ENCODE measurements at regions not wholly inside any gene's neighbourhood (a gene's known extent, or its start where the extent isn't known, plus 50 kb on each side); places are given as distances from the start of the nearest gene placed in this dataset.

GRCh38 chr9:118230329-118230728, 526.1 kb downstream of the TLR4 start:
- Histone ChIP-seq H3K9me3 (ENCODE audit: control insufficient read depth, low read length) (no peaks in the 10 kb centered on the region), H3K27ac (ENCODE audit: low read depth, low read length, severe bottlenecking) (no peak overlapping the region), H3K36me3 (ENCODE audit: control insufficient read depth, insufficient read depth, low read length) (no peaks in the 10 kb centered on the region), H3K4me1 (ENCODE audit: control insufficient read depth, insufficient read depth, low read length, poor library complexity, severe bottlenecking) (no peaks in the 10 kb centered on the region), H3K4me3 (ENCODE audit: extremely low read depth, insufficient read depth, low read length, poor library complexity, severe bottlenecking) (no peak overlapping the region)
- 100% methylated on average over 1 of the region's 1 CpG; no CpG with 5 or more reads in 1 of the 2 experiments for WGBS, 2 experiments (ENCODE audit: insufficient coverage in 2 of 2)

- Histone ChIP-seq H3K4me1 (ENCODE audit: control insufficient read depth, insufficient read depth, low read length, poor library complexity, severe bottlenecking) (no peaks in the 10 kb centered on the region), H3K4me3 (ENCODE audit: extremely low read depth, insufficient read depth, low read length, poor library complexity, severe bottlenecking) (no peak overlapping the region), H3K27ac (ENCODE audit: low read depth, low read length, severe bottlenecking) (no peak overlapping the region), H3K36me3 (ENCODE audit: control insufficient read depth, insufficient read depth, low read length) (no peaks in the 10 kb centered on the region), H3K9me3 (ENCODE audit: control insufficient read depth, low read length) (no peaks in the 10 kb centered on the region)
- 80 to 88% methylated on average over 1 of the region's 1 CpG for WGBS, 2 experiments (ENCODE audit: insufficient coverage in 2 of 2)
Observed at GRCh38 chr9:118236625-118237024, 532.4 kb downstream of the TLR4 start.

- Histone ChIP-seq H3K4me1 (ENCODE audit: control insufficient read depth, insufficient read depth, low read length, poor library complexity, severe bottlenecking) (no peaks in the 10 kb centered on the region), H3K27ac (ENCODE audit: low read depth, low read length, severe bottlenecking) (no peak overlapping the region), H3K4me3 (ENCODE audit: extremely low read depth, insufficient read depth, low read length, poor library complexity, severe bottlenecking) (no peak overlapping the region), H3K9me3 (ENCODE audit: control insufficient read depth, low read length) (peaks cover 4% of the 10 kb centered on the region), H3K36me3 (ENCODE audit: control insufficient read depth, insufficient read depth, low read length) (no peaks in the 10 kb centered on the region)
Observed at GRCh38 chr9:118238139-118238538, 533.9 kb downstream of the TLR4 start.

GRCh38 chr9:118252027-118252426, 547.8 kb downstream of the TLR4 start:
- 100% methylated on average over 1 of the region's 2 CpGs; no CpG with 5 or more reads in 1 of the 2 experiments for WGBS, 2 experiments (ENCODE audit: insufficient coverage in 2 of 2)
- H3K36me3 ChIP-seq (ENCODE audit: control insufficient read depth, insufficient read depth, low read length) = no peaks in the 10 kb centered on the region
- H3K4me3 ChIP-seq (ENCODE audit: extremely low read depth, insufficient read depth, low read length, poor library complexity, severe bottlenecking) = no peak overlapping the region
- H3K4me1 ChIP-seq (ENCODE audit: control insufficient read depth, insufficient read depth, low read length, poor library complexity, severe bottlenecking) = no peaks in the 10 kb centered on the region
- no peak overlapping the region for H3K27ac ChIP-seq (ENCODE audit: low read depth, low read length, severe bottlenecking)
- H3K9me3 ChIP-seq (ENCODE audit: control insufficient read depth, low read length) = peaks cover 9% of the 10 kb centered on the region

DNA sequence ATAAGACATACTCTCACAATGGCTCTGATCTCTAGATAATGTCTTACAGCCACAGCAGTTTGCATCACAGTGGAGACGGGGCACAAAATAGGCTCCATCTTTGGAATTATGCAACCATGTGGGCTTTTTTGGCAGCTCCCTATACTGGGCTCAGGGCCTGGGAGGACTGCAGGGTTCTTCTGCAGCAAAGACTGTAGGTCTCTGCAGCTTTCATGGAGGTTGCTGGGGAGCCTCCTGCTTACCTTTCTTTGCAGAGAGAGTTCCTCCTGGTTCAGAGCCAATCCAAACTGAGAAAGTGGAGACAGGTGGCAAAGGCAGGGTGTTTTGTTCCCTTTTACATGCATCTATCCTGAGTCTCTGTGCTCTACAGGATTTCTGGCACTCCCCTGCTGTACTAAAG, 558.0 kb downstream of the TLR4 start:
- Histone ChIP-seq H3K4me3 (ENCODE audit: extremely low read depth, insufficient read depth, low read length, poor library complexity, severe bottlenecking) (no peak overlapping the region), H3K4me1 (ENCODE audit: control insufficient read depth, insufficient read depth, low read length, poor library complexity, severe bottlenecking) (no peaks in the 10 kb centered on the region), H3K9me3 (ENCODE audit: control insufficient read depth, low read length) (no peaks in the 10 kb centered on the region), H3K27ac (ENCODE audit: low read depth, low read length, severe bottlenecking) (no peak overlapping the region), H3K36me3 (ENCODE audit: control insufficient read depth, insufficient read depth, low read length) (no peaks in the 10 kb centered on the region)
- 70 to 78% methylated on average over 1 of the region's 1 CpG for WGBS, 2 experiments (ENCODE audit: insufficient coverage in 2 of 2)

DNA sequence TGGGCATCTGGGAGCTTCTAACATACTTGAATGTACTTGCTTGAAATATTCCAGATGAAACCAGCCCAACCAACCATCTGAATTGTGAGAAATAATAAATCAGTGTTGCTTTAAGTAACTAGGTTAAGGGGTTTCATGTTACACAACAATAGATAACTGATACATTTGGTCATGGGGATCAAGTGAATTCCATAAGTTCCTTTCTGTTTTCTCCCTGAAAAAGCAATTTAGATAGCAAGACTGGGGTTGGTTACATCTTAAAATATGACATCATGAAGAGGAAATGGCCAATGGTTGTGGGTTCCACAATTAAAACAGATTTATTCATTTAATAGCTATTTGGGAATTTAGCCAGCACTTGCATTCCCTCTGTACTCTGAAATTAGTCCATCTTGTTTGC, 559.7 kb downstream of the TLR4 start:
- H3K36me3 ChIP-seq (ENCODE audit: control insufficient read depth, insufficient read depth, low read length) = no peaks in the 10 kb centered on the region
- H3K9me3 ChIP-seq (ENCODE audit: control insufficient read depth, low read length) = no peaks in the 10 kb centered on the region
- no peak overlapping the region for H3K4me3 ChIP-seq (ENCODE audit: extremely low read depth, insufficient read depth, low read length, poor library complexity, severe bottlenecking)
- no peaks in the 10 kb centered on the region for H3K4me1 ChIP-seq (ENCODE audit: control insufficient read depth, insufficient read depth, low read length, poor library complexity, severe bottlenecking)
- no peak overlapping the region for H3K27ac ChIP-seq (ENCODE audit: low read depth, low read length, severe bottlenecking)

DNA sequence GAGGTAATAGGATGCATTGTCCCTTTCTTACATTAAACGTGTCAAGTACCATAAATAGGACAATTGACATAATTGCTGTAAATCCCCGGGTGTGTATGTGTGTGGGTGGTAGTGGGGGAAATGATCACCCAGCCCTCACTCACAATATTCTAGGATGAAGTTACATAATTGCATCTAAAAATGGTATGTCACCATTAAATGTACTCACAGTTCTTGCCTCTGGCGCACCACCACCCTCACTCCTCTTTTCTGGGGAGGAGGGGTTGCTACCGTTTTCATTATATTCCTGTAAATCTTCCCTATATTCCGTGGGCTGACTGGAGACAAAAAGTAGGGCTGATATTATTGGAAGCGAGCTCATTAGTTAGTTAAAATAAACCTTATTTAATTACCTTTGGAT, 563.8 kb downstream of the TLR4 start:
- Histone ChIP-seq H3K27ac (ENCODE audit: low read depth, low read length, severe bottlenecking) (no peak overlapping the region), H3K9me3 (ENCODE audit: control insufficient read depth, low read length) (no peaks in the 10 kb centered on the region), H3K36me3 (ENCODE audit: control insufficient read depth, insufficient read depth, low read length) (no peaks in the 10 kb centered on the region), H3K4me1 (ENCODE audit: control insufficient read depth, insufficient read depth, low read length, poor library complexity, severe bottlenecking) (no peaks in the 10 kb centered on the region), H3K4me3 (ENCODE audit: extremely low read depth, insufficient read depth, low read length, poor library complexity, severe bottlenecking) (no peak overlapping the region)
- no CpG with 5 or more reads among the region's 6 CpGs for WGBS, 2 experiments (ENCODE audit: insufficient coverage in 2 of 2)

- Histone ChIP-seq H3K4me1 (ENCODE audit: control insufficient read depth, insufficient read depth, low read length, poor library complexity, severe bottlenecking) (no peaks in the 10 kb centered on the region), H3K4me3 (ENCODE audit: extremely low read depth, insufficient read depth, low read length, poor library complexity, severe bottlenecking) (no peak overlapping the region), H3K9me3 (ENCODE audit: control insufficient read depth, low read length) (no peaks in the 10 kb centered on the region), H3K36me3 (ENCODE audit: control insufficient read depth, insufficient read depth, low read length) (no peaks in the 10 kb centered on the region), H3K27ac (ENCODE audit: low read depth, low read length, severe bottlenecking) (no peak overlapping the region)
- 88 to 100% methylated on average over 1 of the region's 3 CpGs for WGBS, 2 experiments (ENCODE audit: insufficient coverage in 2 of 2)
Observed at GRCh38 chr9:118269623-118270022, 565.4 kb downstream of the TLR4 start.

DNA sequence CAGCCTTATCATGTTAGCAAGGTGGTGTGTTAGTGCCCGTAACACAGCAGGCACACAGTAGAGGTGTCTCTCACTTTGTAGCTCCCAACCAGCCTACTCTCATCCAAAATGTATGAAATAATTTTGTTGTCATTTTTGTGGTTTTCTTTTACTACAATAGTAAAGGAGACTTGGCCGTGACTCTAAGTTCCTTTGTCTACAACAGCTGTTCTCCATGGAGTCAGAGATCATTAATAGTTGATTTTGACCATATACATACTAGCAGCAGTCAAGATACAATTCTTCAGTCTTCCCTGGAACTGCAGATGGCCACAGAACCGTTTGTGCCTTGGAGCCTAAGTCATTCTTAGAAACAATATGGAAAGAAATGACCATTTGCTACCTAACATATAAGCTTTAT, 567.1 kb downstream of the TLR4 start:
- Histone ChIP-seq H3K27ac (ENCODE audit: low read depth, low read length, severe bottlenecking) (no peak overlapping the region), H3K4me1 (ENCODE audit: control insufficient read depth, insufficient read depth, low read length, poor library complexity, severe bottlenecking) (no peaks in the 10 kb centered on the region), H3K36me3 (ENCODE audit: control insufficient read depth, insufficient read depth, low read length) (no peaks in the 10 kb centered on the region), H3K9me3 (ENCODE audit: control insufficient read depth, low read length) (no peaks in the 10 kb centered on the region), H3K4me3 (ENCODE audit: extremely low read depth, insufficient read depth, low read length, poor library complexity, severe bottlenecking) (no peak overlapping the region)
- 100% methylated on average over 1 of the region's 3 CpGs; no CpG with 5 or more reads in 1 of the 2 experiments for WGBS, 2 experiments (ENCODE audit: insufficient coverage in 2 of 2)

DNA sequence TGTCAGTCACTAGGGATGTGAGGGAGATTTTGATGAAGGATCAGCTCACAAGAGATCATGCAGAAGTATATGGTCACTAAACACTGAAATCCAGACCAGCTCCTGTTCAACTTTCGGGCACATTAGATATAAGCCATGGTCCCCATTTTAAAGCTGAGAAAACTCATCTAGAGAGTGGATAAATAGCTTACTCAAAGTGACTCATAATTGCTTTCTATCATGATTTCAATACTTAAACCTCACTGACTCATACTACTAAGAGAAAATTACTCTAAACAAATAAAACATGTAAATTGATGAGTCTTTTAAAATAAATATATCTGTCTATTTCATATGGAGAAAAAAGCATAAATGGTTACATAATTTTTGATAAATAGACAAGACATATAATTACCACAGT, 567.7 kb downstream of the TLR4 start:
- Histone ChIP-seq H3K9me3 (ENCODE audit: control insufficient read depth, low read length) (no peaks in the 10 kb centered on the region), H3K4me3 (ENCODE audit: extremely low read depth, insufficient read depth, low read length, poor library complexity, severe bottlenecking) (no peak overlapping the region), H3K4me1 (ENCODE audit: control insufficient read depth, insufficient read depth, low read length, poor library complexity, severe bottlenecking) (no peaks in the 10 kb centered on the region), H3K27ac (ENCODE audit: low read depth, low read length, severe bottlenecking) (no peak overlapping the region), H3K36me3 (ENCODE audit: control insufficient read depth, insufficient read depth, low read length) (no peaks in the 10 kb centered on the region)
- no CpG with 5 or more reads among the region's 1 CpG for WGBS, 2 experiments (ENCODE audit: insufficient coverage in 2 of 2)

DNA sequence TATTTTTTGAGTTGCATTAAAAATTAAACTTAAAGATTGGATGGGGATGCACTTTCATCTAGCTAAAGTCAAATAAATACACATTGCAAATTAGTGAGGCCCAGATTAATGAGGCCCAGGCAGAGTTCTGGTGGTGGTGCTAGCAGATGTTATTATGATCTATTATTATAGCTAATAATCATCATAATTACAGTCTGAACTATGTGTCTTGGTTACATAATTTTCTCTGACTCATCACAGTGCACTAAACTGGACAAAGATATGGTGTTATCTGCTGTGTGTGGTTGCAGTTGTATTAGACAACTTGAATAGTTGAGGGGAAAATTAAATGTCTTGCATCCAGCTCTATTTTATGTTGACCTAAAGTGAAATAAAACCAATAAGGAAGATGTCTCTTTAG, 568.8 kb downstream of the TLR4 start:
- Histone ChIP-seq H3K4me1 (ENCODE audit: control insufficient read depth, insufficient read depth, low read length, poor library complexity, severe bottlenecking) (no peaks in the 10 kb centered on the region), H3K36me3 (ENCODE audit: control insufficient read depth, insufficient read depth, low read length) (no peaks in the 10 kb centered on the region), H3K4me3 (ENCODE audit: extremely low read depth, insufficient read depth, low read length, poor library complexity, severe bottlenecking) (no peak overlapping the region), H3K27ac (ENCODE audit: low read depth, low read length, severe bottlenecking) (no peak overlapping the region), H3K9me3 (ENCODE audit: control insufficient read depth, low read length) (no peaks in the 10 kb centered on the region)

GRCh38 chr9:118276784-118277183, 572.6 kb downstream of the TLR4 start:
- H3K27ac ChIP-seq (ENCODE audit: low read depth, low read length, severe bottlenecking) = no peak overlapping the region
- 77 to 90% methylated on average over 5 to 6 of the region's 6 CpGs for WGBS, 2 experiments (ENCODE audit: insufficient coverage in 2 of 2)
- no peaks in the 10 kb centered on the region for H3K9me3 ChIP-seq (ENCODE audit: control insufficient read depth, low read length)
- H3K4me3 ChIP-seq (ENCODE audit: extremely low read depth, insufficient read depth, low read length, poor library complexity, severe bottlenecking) = no peak overlapping the region
- H3K4me1 ChIP-seq (ENCODE audit: control insufficient read depth, insufficient read depth, low read length, poor library complexity, severe bottlenecking) = no peaks in the 10 kb centered on the region
- H3K36me3 ChIP-seq (ENCODE audit: control insufficient read depth, insufficient read depth, low read length) = no peaks in the 10 kb centered on the region
